ENCODE measurements at regions not wholly inside any gene's neighbourhood (a gene's known extent, or its start where the extent isn't known, plus 50 kb on each side); places are given as distances from the start of the nearest gene placed in this dataset.

DNA sequence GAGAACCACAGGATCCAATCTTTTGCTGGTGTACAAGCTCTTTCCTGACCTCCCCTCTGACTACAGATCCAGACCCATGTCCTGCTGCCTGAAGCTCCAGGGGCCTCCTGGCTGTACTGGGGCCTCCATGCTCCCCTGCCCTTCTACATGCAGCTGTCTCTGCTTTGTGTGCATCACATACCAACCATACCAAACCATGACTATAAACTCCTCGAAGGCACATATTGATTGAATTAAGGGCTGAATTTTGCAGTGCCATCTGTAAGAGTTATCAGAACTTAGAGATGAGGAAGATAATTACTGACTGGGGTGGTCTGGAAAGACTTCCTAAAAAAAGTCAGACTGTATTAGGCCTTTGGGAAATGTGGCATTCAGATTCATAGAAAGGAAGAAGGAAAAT lies 139.9 kb upstream of the CXCR4 start:
- TF ChIP-seq, protein P1, sequence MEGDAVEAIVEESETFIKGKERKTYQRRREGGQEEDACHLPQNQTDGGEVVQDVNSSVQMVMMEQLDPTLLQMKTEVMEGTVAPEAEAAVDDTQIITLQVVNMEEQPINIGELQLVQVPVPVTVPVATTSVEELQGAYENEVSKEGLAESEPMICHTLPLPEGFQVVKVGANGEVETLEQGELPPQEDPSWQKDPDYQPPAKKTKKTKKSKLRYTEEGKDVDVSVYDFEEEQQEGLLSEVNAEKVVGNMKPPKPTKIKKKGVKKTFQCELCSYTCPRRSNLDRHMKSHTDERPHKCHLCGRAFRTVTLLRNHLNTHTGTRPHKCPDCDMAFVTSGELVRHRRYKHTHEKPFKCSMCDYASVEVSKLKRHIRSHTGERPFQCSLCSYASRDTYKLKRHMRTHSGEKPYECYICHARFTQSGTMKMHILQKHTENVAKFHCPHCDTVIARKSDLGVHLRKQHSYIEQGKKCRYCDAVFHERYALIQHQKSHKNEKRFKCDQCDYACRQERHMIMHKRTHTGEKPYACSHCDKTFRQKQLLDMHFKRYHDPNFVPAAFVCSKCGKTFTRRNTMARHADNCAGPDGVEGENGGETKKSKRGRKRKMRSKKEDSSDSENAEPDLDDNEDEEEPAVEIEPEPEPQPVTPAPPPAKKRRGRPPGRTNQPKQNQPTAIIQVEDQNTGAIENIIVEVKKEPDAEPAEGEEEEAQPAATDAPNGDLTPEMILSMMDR (IDR thresholded peaks at IDR 0.05; ENCODE audit: insufficient read depth, missing control alignments): no peak
- DNase-seq (ENCODE audit: insufficient read length, low spot score): no peak
- no peak for FAIRE-seq

DNA sequence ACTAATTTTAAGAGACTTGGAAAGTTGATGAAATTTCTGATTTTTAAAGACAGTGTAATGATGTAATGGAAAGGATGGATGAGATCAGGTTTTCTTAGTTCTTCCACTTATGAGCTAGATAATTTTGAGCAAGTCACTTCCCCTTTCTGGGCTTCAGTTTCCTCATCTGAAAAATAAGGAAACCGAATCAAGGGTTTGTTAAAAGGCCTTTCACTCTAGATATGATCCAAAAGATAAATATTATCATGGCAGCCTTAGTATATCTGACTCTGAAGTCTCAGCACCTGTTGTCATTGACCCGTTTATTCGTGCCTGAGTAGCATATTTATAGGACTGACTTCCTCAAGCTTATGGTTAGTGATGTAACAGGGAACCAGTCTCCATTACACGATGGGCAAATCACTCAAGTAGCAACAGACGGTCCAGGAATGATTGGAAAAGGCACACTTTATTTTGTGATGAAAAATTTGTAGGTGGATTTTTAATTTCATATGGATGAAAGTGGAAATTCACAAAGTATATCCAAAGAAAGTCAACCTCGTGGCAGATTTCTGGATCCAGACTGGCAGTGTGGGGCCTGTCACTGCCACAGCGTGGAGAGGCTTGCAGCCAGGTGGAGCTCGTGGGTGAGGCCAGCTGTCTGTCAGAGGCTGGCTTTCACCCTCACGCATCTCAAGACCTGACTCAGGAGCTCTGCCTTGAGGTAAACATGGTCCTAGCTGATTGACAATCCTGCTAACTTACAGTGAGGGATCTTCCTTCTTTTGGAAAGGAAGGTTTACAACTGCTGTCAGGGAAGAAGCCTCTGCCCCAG lies 137.9 kb upstream of the CXCR4 start:
- FAIRE-seq (no peak), DNase-seq (ENCODE audit: insufficient read length, low spot score) (no peak)
- TF ChIP-seq, protein P1 (IDR thresholded peaks at IDR 0.05; ENCODE audit: insufficient read depth, missing control alignments): no peak

DNA sequence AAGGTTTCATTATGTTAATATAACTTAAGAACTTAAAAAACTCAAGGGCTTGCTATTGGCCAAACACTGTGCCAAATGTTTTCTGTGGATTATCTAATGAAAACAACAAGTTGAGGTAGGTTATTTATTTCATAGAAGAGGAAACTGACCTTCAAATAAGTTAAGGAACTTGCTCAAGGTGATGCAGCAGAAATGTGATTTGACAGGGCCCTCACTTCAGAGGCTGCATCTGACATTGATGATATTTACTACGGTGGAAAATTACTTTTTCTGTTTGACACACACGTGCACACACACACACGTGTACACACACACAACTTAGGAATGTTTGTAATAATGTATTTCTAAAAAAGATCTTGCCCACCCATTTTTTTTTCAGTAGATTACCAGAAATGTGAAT lies 137.2 kb upstream of the CXCR4 start:
- DNase-seq (ENCODE audit: insufficient read length, low spot score): no peak
- TF ChIP-seq, protein P1 (IDR thresholded peaks at IDR 0.05; ENCODE audit: insufficient read depth, missing control alignments): no peak
- no peak for FAIRE-seq

DNA sequence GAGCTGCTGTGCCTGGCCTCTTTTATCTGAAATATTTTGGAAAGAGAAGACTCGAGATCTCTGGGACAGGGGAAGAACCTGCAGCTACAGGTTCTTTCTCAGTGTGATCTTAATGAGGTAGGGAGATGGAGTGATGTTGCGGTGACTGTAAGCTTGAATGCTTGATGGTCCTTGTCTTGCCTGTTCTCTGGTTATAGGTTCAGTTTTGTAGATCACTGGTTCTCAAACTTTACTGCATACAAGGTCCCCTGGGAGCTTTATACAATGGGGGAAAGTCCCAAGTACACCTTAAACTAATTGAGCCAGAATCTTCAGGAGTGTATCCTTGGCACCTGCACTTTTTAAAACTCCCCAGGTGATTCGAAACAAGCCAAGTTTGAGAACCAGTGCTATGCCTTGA lies 136.7 kb upstream of the CXCR4 start:
- FAIRE-seq (no peak), DNase-seq (ENCODE audit: insufficient read length, low spot score) (no peak)
- TF ChIP-seq, protein P1 (IDR thresholded peaks at IDR 0.05; ENCODE audit: insufficient read depth, missing control alignments): no peak

DNA sequence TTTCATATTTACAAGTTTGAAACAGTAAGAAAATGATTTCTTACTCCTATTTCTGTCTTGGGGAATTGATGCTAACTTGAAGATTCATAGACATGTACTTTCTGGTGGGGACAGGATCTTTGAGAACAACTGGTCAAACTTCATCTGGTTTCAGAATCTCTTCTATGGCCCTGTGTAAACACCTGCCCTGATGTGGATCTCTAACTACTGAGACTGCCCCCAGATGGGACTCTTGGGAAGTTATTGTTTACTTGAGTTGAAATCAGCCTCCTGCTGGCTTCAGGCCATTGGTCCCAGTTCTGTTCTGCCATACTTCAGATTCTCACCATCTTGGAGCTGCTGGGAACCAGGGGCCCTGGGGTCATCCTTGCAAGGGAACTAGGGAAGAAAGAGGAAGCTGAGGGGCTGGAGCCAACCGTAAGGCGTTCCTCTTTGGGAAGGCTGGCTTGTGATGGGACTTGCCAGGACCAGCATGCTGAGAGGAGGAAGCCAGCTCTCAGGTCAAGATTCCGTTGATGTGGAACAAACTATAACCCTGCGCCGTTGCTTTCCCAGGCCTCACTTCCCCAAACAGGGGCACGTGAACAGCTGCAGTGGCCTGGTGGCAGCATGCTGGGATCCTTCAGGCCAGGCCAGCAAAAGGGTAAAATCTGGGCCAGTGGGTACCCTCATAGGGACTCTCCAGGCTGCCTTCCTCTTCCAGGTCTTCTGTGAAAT lies 135.5 kb upstream of the CXCR4 start:
- DNase-seq (ENCODE audit: insufficient read length, low spot score) (no peak), FAIRE-seq (no peak)
- TF ChIP-seq, protein P1 (IDR thresholded peaks at IDR 0.05; ENCODE audit: insufficient read depth, missing control alignments): no peak

DNA sequence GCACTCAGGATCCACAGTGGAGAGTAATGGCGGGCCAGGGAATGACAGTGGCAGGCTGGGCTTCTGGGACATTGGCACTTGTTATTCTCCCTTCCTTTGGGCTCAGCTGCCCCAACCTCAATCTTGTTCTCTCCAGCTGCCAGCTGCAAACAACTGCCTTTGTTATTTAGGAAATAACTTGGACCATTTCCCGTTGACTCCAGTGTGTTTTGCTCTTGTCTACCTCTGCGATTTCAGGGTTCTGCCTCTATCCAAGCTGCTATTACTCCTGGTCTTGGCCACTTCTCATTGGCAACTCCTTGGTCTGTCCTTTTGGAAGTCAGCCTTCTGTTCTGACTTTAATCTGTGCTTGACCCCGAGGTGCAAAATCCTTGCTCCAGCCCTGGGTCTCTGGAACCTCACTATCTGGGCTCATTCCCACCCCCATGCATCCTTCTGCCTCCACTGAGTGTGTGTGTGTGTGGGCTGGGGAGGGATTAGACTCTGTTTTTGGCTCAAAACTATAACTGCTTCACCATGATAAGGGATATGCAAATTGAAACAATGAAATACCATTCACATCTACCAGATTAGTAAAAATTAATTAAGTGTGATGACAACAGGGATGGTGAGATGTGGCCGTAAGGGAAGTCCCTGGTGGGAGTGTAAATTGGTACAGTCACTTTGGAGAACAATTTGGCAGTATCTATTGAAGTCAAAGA lies 134.1 kb upstream of the CXCR4 start:
- TF ChIP-seq, protein P1 (IDR thresholded peaks at IDR 0.05; ENCODE audit: insufficient read depth, missing control alignments): no peak
- DNase-seq (ENCODE audit: insufficient read length, low spot score) (no peak), FAIRE-seq (no peak)
